Mesenchymal stem cell (in vitro differentiated cells and primary cell): ENCODE measurements at regions not wholly inside any gene's neighbourhood (a gene's known extent, or its start where the extent isn't known, plus 50 kb on each side); places are given as distances from the start of the nearest gene placed in this dataset.

Source experiments
- DNase-seq: peaks from one replicate; pipeline ENCODE4 v3.0.0-alpha.2; 2013
- H2AFZ ChIP-seq: one replicate; pipeline ENCODE4 v1.6.1; 2013; ENCODE audit warnings: low read depth, mild to moderate bottlenecking, control low read depth, inconsistent platforms, low read length, moderate library complexity
- H2AK5ac ChIP-seq: 2 replicates; pipeline ENCODE4 v1.6.1; 2013; ENCODE audit warnings: low read length, moderate library complexity, mild to moderate bottlenecking, inconsistent platforms; ENCODE audit not compliant: severe bottlenecking
- H2BK120ac ChIP-seq: one replicate; pipeline ENCODE4 v1.6.1; 2013; ENCODE audit warnings: low read depth, mild to moderate bottlenecking, inconsistent platforms, low read length, moderate library complexity
- H2BK12ac ChIP-seq, 2 experiments: one replicate each; pipeline ENCODE4 v1.6.1; 2013; ENCODE audit warnings: inconsistent platforms in 2 of 2, low read length in 2 of 2, mild to moderate bottlenecking in 2 of 2, moderate library complexity in 2 of 2, control low read depth in 1 of 2
- H2BK15ac ChIP-seq: one replicate; pipeline ENCODE4 v1.6.1; 2013; ENCODE audit warnings: mild to moderate bottlenecking, low read depth, inconsistent platforms; ENCODE audit not compliant: poor library complexity, severe bottlenecking
- H2BK5ac ChIP-seq: 2 replicates; pipeline ENCODE4 v1.6.1; 2013; ENCODE audit warnings: low read depth, mild to moderate bottlenecking, low read length, control low read depth, inconsistent platforms; ENCODE audit not compliant: poor library complexity, severe bottlenecking
- H3K14ac ChIP-seq, 2 experiments: one replicate each; pipeline ENCODE4 v1.6.1; 2013; ENCODE audit warnings: inconsistent platforms in 2 of 2, low read length in 2 of 2, control low read depth in 1 of 2, mild to moderate bottlenecking in 1 of 2, moderate library complexity in 1 of 2
- H3K18ac ChIP-seq, 2 experiments: one replicate each; pipeline ENCODE4 v1.6.1; 2013; ENCODE audit warnings: inconsistent platforms in 2 of 2, low read length in 2 of 2, control low read depth in 1 of 2, low read depth in 1 of 2, mild to moderate bottlenecking in 1 of 2
- H3K23ac ChIP-seq, 2 experiments: one replicate each; pipeline ENCODE4 v1.6.1; 2013; ENCODE audit warnings: inconsistent platforms in 2 of 2, low read length in 2 of 2, mild to moderate bottlenecking in 2 of 2, moderate library complexity in 2 of 2, control low read depth in 1 of 2
- H3K27ac ChIP-seq: 2 replicates; pipeline ENCODE4 v1.5.1; 2013; ENCODE audit warnings: mild to moderate bottlenecking, moderate library complexity, low read length, control low read depth, inconsistent platforms; ENCODE audit not compliant: poor library complexity, severe bottlenecking
- H3K27me3 ChIP-seq, 2 experiments: 2 replicates each; pipeline versions ENCODE4 v1.6.1 to v1.7.0; 2013; ENCODE audit warnings: low read length in 2 of 2, mild to moderate bottlenecking in 2 of 2, moderate library complexity in 2 of 2, control low read depth in 1 of 2, inconsistent platforms in 1 of 2; ENCODE audit not compliant: control insufficient read depth in 1 of 2, insufficient read depth in 1 of 2
- H3K36me3 ChIP-seq, 2 experiments: 2 replicates each; pipeline versions ENCODE4 v1.6.1 to v1.7.0; 2013; ENCODE audit warnings: low read length in 2 of 2, control low read depth in 1 of 2, inconsistent platforms in 1 of 2, low read depth in 1 of 2, mild to moderate bottlenecking in 1 of 2; ENCODE audit not compliant: insufficient read depth in 2 of 2, control insufficient read depth in 1 of 2
- H3K4ac ChIP-seq, 2 experiments: one replicate each; pipeline ENCODE4 v1.6.1; 2013; ENCODE audit warnings: inconsistent platforms in 2 of 2, low read length in 2 of 2, mild to moderate bottlenecking in 2 of 2, moderate library complexity in 2 of 2, control low read depth in 1 of 2, low read depth in 1 of 2
- H3K4me1 ChIP-seq: 2 replicates; pipeline ENCODE4 v1.6.1; 2013; ENCODE audit warnings: low read depth, low read length, control low read depth; ENCODE audit not compliant: control insufficient read depth, insufficient read depth
- H3K4me2 ChIP-seq: 2 replicates; pipeline ENCODE4 v1.6.1; 2013; ENCODE audit warnings: low read length, mild to moderate bottlenecking, inconsistent platforms; ENCODE audit not compliant: poor library complexity, severe bottlenecking
- H3K4me3 ChIP-seq, 2 experiments: 2 replicates each; pipeline versions ENCODE4 v1.5.1 to v1.7.0; 2013; ENCODE audit warnings: low read length in 2 of 2, mild to moderate bottlenecking in 2 of 2, control low read depth in 1 of 2, low read depth in 1 of 2; ENCODE audit not compliant: insufficient read depth in 1 of 2
- H3K79me1 ChIP-seq: replicated peaks from 2 replicates; pipeline ENCODE4 v1.6.1; 2013; ENCODE audit warnings: mild to moderate bottlenecking, control low read depth, low read length, inconsistent platforms; ENCODE audit not compliant: poor library complexity, severe bottlenecking
- H3K9ac ChIP-seq: 2 replicates; pipeline ENCODE4 v1.7.0; 2013; ENCODE audit warnings: mild to moderate bottlenecking, low read length, moderate library complexity
- H3K9me3 ChIP-seq: 2 replicates; pipeline ENCODE4 v1.7.0; 2013; ENCODE audit warnings: mild to moderate bottlenecking, low read length; ENCODE audit not compliant: control insufficient read depth
- H4K8ac ChIP-seq: one replicate; pipeline ENCODE4 v1.6.1; 2013; ENCODE audit warnings: inconsistent platforms, mild to moderate bottlenecking, low read length, moderate library complexity
- H4K91ac ChIP-seq: one replicate; pipeline ENCODE4 v1.6.1; 2013; ENCODE audit warnings: mild to moderate bottlenecking, low read length, inconsistent platforms
- WGBS: methylation state at CpG from one replicate; pipeline ENCODE4 v1.1.7; 2013; ENCODE audit warnings: mixed read lengths; 5-methylcytosine and 5-hydroxymethylcytosine counted together

GRCh38 chr19:27966390-27966816, 1246.5 kb downstream of the UQCRFS1 start:
- Histone ChIP-seq H2BK120ac (no peak overlapping the region), H3K18ac (no peak overlapping the region), H3K27me3 (no peaks in the 10 kb centered on the region), H3K4me1 (peaks cover 6% of the 10 kb centered on the region), H3K4ac (no peak overlapping the region), H2BK12ac (no peak overlapping the region), H2AFZ (no peak overlapping the region), H3K23ac (no peak overlapping the region), H2AK5ac (no peak overlapping the region), H2BK15ac (no peak overlapping the region), H3K79me1 (no peaks in the 10 kb centered on the region), H3K9me3 (no peaks in the 10 kb centered on the region), H3K36me3 (no peaks in the 10 kb centered on the region), H3K4me2 (no peak overlapping the region), H3K14ac (no peak overlapping the region), H2BK5ac (no peak overlapping the region), H4K91ac (no peak overlapping the region), H4K8ac (no peak overlapping the region), H3K9ac (no peak overlapping the region), H3K4me3 (no peak overlapping the region), H3K27ac (no peak overlapping the region)
- WGBS = 17% methylated on average over 1 of the region's 2 CpGs
- DNase-seq = no peak

- Histone ChIP-seq H3K36me3 (no peaks in the 10 kb centered on the region), H2BK12ac (no peak overlapping the region), H2BK15ac (no peak overlapping the region), H3K27me3 (peaks cover 0 to 3% of the 10 kb centered on the region in 2 experiments), H2AK5ac (no peak overlapping the region), H3K18ac (no peak overlapping the region), H3K14ac (no peak overlapping the region), H3K23ac (no peak overlapping the region), H2BK5ac (no peak overlapping the region), H3K79me1 (no peaks in the 10 kb centered on the region), H4K8ac (no peak overlapping the region), H3K9ac (no peak overlapping the region), H3K4me3 (no peak overlapping the region), H3K9me3 (no peaks in the 10 kb centered on the region), H3K4me2 (no peak overlapping the region), H4K91ac (no peak overlapping the region), H3K27ac (no peak overlapping the region), H3K4ac (no peak overlapping the region), H2AFZ (no peak overlapping the region), H3K4me1 (no peaks in the 10 kb centered on the region), H2BK120ac (no peak overlapping the region)
- DNase-seq = no peak
Measured at GRCh38 chr19:27964185-27964584, 1248.8 kb downstream of the UQCRFS1 start.

DNA sequence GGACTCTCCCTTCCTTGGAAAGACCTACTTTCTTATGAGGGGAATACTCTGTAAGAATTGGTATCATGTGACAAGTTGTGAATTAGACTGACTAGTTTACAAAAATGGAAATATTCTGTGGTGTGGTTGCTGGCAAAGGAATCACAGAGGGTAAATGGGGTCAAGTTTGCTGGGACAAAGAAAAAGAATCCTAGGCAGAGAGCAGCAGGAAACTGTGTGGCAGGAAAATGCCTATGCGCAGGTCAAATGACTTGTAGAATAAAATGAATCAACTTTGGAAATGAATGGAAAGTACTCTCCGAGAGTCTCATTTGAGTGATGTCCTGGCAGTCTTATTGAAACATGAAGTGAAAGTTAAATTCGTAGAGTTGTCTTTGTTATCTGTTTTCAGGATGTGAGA, 1250.7 kb downstream of the UQCRFS1 start:
- Histone ChIP-seq H2AFZ (no peak overlapping the region), H3K27me3 (peaks cover 0 to 3% of the 10 kb centered on the region in 2 experiments), H4K91ac (no peak overlapping the region), H3K23ac (no peak overlapping the region), H3K4me2 (no peak overlapping the region), H3K9me3 (no peaks in the 10 kb centered on the region), H3K4ac (no peak overlapping the region), H2BK12ac (no peak overlapping the region), H3K18ac (no peak overlapping the region), H2BK5ac (no peak overlapping the region), H2AK5ac (no peak overlapping the region), H2BK120ac (no peak overlapping the region), H3K14ac (no peak overlapping the region), H3K27ac (no peak overlapping the region), H3K9ac (no peak overlapping the region), H3K4me3 (no peak overlapping the region), H4K8ac (no peak overlapping the region), H3K4me1 (no peaks in the 10 kb centered on the region), H3K36me3 (no peaks in the 10 kb centered on the region), H2BK15ac (no peak overlapping the region), H3K79me1 (no peaks in the 10 kb centered on the region)
- no peak for DNase-seq
- WGBS = 62% methylated on average over 3 of the region's 3 CpGs

GRCh38 chr19:27955485-27956480, 1257.2 kb downstream of the UQCRFS1 start:
- Histone ChIP-seq H2BK120ac (no peak overlapping the region), H2BK15ac (no peak overlapping the region), H2AFZ (no peak overlapping the region), H2BK5ac (no peak overlapping the region), H3K9ac (no peak overlapping the region), H3K18ac (no peak overlapping the region), H3K4me2 (no peak overlapping the region), H3K23ac (no peak overlapping the region), H3K27ac (no peak overlapping the region), H4K91ac (no peak overlapping the region), H3K9me3 (no peaks in the 10 kb centered on the region), H3K36me3 (no peaks in the 10 kb centered on the region), H4K8ac (no peak overlapping the region), H3K14ac (no peak overlapping the region), H3K79me1 (no peaks in the 10 kb centered on the region), H2BK12ac (no peak overlapping the region), H3K4me1 (no peaks in the 10 kb centered on the region), H3K4me3 (no peak overlapping the region), H2AK5ac (no peak overlapping the region), H3K27me3 (peaks cover 0 to 3% of the 10 kb centered on the region in 2 experiments), H3K4ac (no peak overlapping the region)
- no peak for DNase-seq
- 54% methylated on average over 5 of the region's 9 CpGs for WGBS
